Lung (tissue), 11 donors: ENCODE measurements at regions not wholly inside any gene's neighbourhood (a gene's known extent, or its start where the extent isn't known, plus 50 kb on each side); places are given as distances from the start of the nearest gene placed in this dataset.
"Not testable (repeated sequence)": the region's sequence is repeated elsewhere in the genome, so short reads cannot be mapped to it uniquely, and the experiment has no call there.

ENCODE experiments used
- ATAC-seq: fragments of 200-7000 bp; cut with Tn5 transposase; one replicate; pipeline ENCODE4 v1.9.1; 2020; ENCODE audit warnings: moderate number of reproducible peaks; ENCODE audit not compliant: insufficient read depth, low FRiP score
- DNase-seq, 3 donors: peaks; one replicate each; pipeline ENCODE4 v3.0.0-alpha.2; 2013 to 2017
- H3K27ac ChIP-seq, 2 donors: one replicate each; pipeline ENCODE4 v1.5.1; 2013; ENCODE audit warnings: mild to moderate bottlenecking in 2 of 2, moderate library complexity in 2 of 2, control low read depth in 1 of 2, inconsistent platforms in 1 of 2, low read depth in 1 of 2, low read length in 1 of 2
- H3K27me3 ChIP-seq, 3 donors: one replicate each; pipeline ENCODE4 v1.5.1; 2013; ENCODE audit warnings: low read length in 2 of 3; ENCODE audit not compliant: control insufficient read depth in 3 of 3, insufficient read depth in 3 of 3
- H3K36me3 ChIP-seq, 4 donors: one replicate each; pipeline ENCODE4 v1.5.1; 2013; ENCODE audit warnings: low read length in 4 of 4, mild to moderate bottlenecking in 1 of 4, moderate library complexity in 1 of 4; ENCODE audit not compliant: control insufficient read depth in 4 of 4, insufficient read depth in 4 of 4
- H3K4me1 ChIP-seq, 5 donors: one replicate each; pipeline ENCODE4 v1.5.1; 2013; ENCODE audit warnings: low read length in 5 of 5, mild to moderate bottlenecking in 2 of 5, moderate library complexity in 1 of 5; ENCODE audit not compliant: control insufficient read depth in 5 of 5, insufficient read depth in 5 of 5
- H3K4me3 ChIP-seq: one replicate; pipeline ENCODE4 v1.5.1; 2013; ENCODE audit warnings: mild to moderate bottlenecking, control low read depth, moderate library complexity
- H3K9ac ChIP-seq, 2 donors: one replicate each; pipeline ENCODE4 v1.5.1; 2013; ENCODE audit warnings: low read length in 2 of 2, control low read depth in 1 of 2; ENCODE audit not compliant: insufficient read depth in 1 of 2
- H3K9me3 ChIP-seq, 4 donors: one replicate each; pipeline ENCODE4 v1.5.1; 2013; ENCODE audit warnings: low read length in 3 of 4, mild to moderate bottlenecking in 1 of 4, moderate library complexity in 1 of 4; ENCODE audit not compliant: control insufficient read depth in 4 of 4, insufficient read depth in 3 of 4
- CTCF ChIP-seq: IDR thresholded peaks from 2 replicates; pipeline ENCODE4 v1.5.1; 2012; ENCODE audit warnings: mild to moderate bottlenecking; ENCODE audit errors: control extremely low read depth, extremely low read depth
- WGBS, 2 donors: extraction: QIAGEN DNeasy Blood & Tissue Kit; methylation state at CpG; one replicate each; pipeline ENCODE4 v1.1.7; 2013; 5-methylcytosine and 5-hydroxymethylcytosine counted together
- donor health status: control.
- donor health status: control.
- donor health status: Bipolar disorder and iron deficiency.
- donor health status: healthy.
- donor health status: DM: yes; HTN: yes; CAD: no.

- DNase-seq (no peak), ATAC-seq (no peak)
- no peak for TF ChIP-seq CTCF
- Histone ChIP-seq H3K27me3 (no peaks in the 10 kb centered on the region), H3K36me3 (no peaks in the 10 kb centered on the region), H3K27ac (no peak overlapping the region), H3K4me1 (peaks cover 0 to 2% (median 0%) of the 10 kb centered on the region in 5 donors), H3K4me3 (no peak overlapping the region), H3K9ac (no peak overlapping the region), H3K9me3 (peaks cover 0 to 3% (median 0%) of the 10 kb centered on the region in 4 donors)
- 90% methylated on average over 2 of the region's 2 CpGs for WGBS, 2 donors
Observed at GRCh38 chr10:34013235-34013634, 678.8 kb upstream of the NRP1 start.

DNA sequence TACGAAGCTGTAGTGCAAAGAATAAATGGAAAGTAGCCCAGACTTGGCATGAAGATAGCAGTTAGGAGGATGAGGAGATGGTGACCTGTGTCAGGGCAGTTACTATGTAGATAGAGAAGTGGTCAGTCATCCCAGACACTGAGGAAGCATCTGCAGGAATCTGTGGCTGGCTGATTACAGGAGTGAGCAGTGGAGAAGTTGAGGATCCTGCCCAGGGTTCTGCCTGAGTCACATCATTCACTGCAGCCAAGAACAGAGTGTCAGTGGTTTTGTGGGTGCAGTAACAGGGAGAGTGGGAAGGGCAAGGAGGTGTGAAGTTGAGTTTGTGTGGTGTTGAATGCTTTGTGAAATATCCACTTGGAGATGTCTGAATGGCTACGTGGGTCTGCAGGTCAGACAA lies 676.4 kb upstream of the NRP1 start:
- ATAC-seq (no peak), DNase-seq (no peak)
- TF ChIP-seq CTCF: no peak
- Histone ChIP-seq H3K9ac (no peak overlapping the region), H3K9me3 (peaks cover 0 to 3% (median 0%) of the 10 kb centered on the region in 4 donors), H3K36me3 (no peaks in the 10 kb centered on the region), H3K4me3 (no peak overlapping the region), H3K27me3 (no peaks in the 10 kb centered on the region), H3K27ac (no peak overlapping the region), H3K4me1 (peaks cover 0 to 2% (median 0%) of the 10 kb centered on the region in 5 donors)
- 26 to 68% methylated on average over 2 of the region's 2 CpGs for WGBS, 2 donors

DNA sequence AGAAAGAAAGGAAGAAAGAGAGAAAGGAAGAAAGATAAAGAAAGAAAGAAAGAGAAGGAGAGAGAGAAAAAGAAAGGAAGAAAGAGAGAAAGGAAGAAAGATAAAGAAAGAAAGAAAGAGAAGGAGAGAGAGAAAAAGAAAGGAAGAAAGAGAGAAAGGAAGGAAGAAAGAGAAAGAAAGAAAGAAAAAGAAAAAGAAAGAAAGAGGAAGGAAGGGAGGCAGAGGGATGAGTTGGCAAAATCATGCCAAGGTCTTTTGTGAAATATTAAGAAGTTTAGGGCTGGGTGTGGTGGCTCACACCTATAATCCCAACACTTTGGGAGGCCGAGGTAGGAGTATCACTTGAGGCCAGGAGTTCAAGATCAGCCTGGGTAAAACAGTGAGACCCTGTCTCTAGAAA lies 675.8 kb upstream of the NRP1 start:
- ATAC-seq, DNase-seq, H3K9me3 ChIP-seq, H3K27me3 ChIP-seq, H3K4me3 ChIP-seq, H3K36me3 ChIP-seq, H3K9ac ChIP-seq, H3K27ac ChIP-seq, H3K4me1 ChIP-seq: not testable (repeated sequence)
- 87 to 90% methylated on average over 1 of the region's 1 CpG for WGBS, 2 donors

DNA sequence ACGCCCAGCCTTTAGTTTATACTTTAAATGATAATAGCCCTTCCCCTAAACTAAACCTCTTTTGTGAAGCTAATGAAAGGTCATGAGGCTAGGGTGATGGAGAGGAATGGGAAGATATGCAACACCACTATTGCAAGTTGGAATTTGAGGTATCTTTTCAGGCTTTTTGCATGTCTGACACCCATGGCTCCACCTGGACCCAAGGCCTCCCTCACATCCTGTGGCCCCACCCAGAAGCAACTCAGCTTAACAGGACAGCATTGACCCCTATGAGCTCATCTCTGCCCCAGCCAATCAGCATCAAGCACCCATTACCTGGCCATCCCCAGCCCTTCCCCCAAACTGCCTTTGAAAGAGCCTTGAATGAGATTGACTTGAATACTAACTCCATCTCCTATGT lies 674.2 kb upstream of the NRP1 start:
- ATAC-seq: no peak
- WGBS, 2 donors: 96 to 98% methylated on average over 1 of the region's 1 CpG
- Histone ChIP-seq H3K4me1 (peaks cover 0 to 2% (median 0%) of the 10 kb centered on the region in 5 donors), H3K27ac (no peak overlapping the region), H3K27me3 (no peaks in the 10 kb centered on the region), H3K9me3 (peaks cover 0 to 3% (median 0%) of the 10 kb centered on the region in 4 donors), H3K36me3 (no peaks in the 10 kb centered on the region), H3K9ac (no peak overlapping the region), H3K4me3 (no peak overlapping the region)
- TF ChIP-seq CTCF: no peak
- DNase-seq: no peak
